ENCODE measurements at regions not wholly inside any gene's neighbourhood (a gene's known extent, or its start where the extent isn't known, plus 50 kb on each side); places are given as distances from the start of the nearest gene placed in this dataset.

DNA sequence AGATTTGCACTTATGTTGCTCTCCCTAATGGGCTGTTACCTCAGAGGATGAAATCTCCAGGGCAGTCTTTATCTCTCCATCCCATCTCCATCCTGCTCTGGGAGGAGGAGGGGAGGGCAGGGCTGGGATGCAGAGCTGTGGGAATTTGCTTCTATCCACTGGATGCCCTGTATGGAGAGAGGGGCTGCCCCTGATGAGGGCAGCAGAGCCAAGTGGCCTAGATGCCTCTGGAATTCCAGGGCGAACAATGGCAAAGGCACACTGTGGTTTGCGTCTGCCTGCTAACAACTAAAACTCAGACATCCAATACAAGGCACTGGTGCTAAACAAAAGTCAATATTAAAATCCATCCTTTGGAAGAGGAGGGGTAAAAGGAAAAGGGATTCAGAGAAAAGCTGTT lies 165.1 kb downstream of the COG6 start:
- no peak for TF ChIP-seq CTCF (conservative IDR thresholded peaks at IDR 0.05; ENCODE audit: low read length)
- no peak for TF ChIP-seq EZH2phosphoT487 (IDR thresholded peaks at IDR 0.05; ENCODE audit: borderline replicate concordance, low read depth, low read length)
